GM23338 (cell line): ENCODE measurements at regions not wholly inside any gene's neighbourhood (a gene's known extent, or its start where the extent isn't known, plus 50 kb on each side); places are given as distances from the start of the nearest gene placed in this dataset.

Experiments used
- ATAC-seq: fragments of 200-7000 bp; cut with Tn5 transposase; 3 replicates; pipeline ENCODE4 v1.9.1; 2020
- DNase-seq: peaks from one replicate; pipeline ENCODE4 v3.0.0-alpha.2; 2015; ENCODE audit warnings: low spot score
- H2AFZ ChIP-seq: fragments of 200-600 bp; sonication (generic); 2 replicates; pipeline ENCODE4 v1.8.0; 2016; ENCODE audit warnings: antibody characterized with exemption, mild to moderate bottlenecking, moderate library complexity
- H3F3A ChIP-seq: fragments of 200-600 bp; sonication (generic); replicated peaks from 2 replicates; pipeline ENCODE4 v1.8.0; 2017; ENCODE audit warnings: antibody characterized with exemption, mixed run types, low read depth
- H3K27ac ChIP-seq: fragments of 200-600 bp; sonication (generic); 2 replicates; pipeline ENCODE4 v1.6.1; 2016; ENCODE audit warnings: low read depth
- H3K27me3 ChIP-seq: fragments of 200-600 bp; sonication (generic); 2 replicates; pipeline ENCODE4 v1.8.0; 2016; ENCODE audit warnings: mild to moderate bottlenecking, mixed run types, moderate library complexity; ENCODE audit not compliant: insufficient read depth
- H3K36me3 ChIP-seq: fragments of 200-600 bp; sonication (generic); 2 replicates; pipeline ENCODE4 v1.8.0; 2016; ENCODE audit warnings: mild to moderate bottlenecking; ENCODE audit not compliant: insufficient read depth
- H3K4me1 ChIP-seq: fragments of 200-600 bp; sonication (generic); 2 replicates; pipeline ENCODE4 v1.8.0; 2016; ENCODE audit warnings: mild to moderate bottlenecking, moderate library complexity; ENCODE audit not compliant: insufficient read depth
- H3K4me2 ChIP-seq: fragments of 200-600 bp; sonication (generic); 2 replicates; pipeline ENCODE4 v1.7.1; 2017; ENCODE audit warnings: mixed run types
- H3K4me3 ChIP-seq: fragments of 200-600 bp; sonication (generic); 2 replicates; pipeline ENCODE4 v1.6.1; 2016; ENCODE audit warnings: mixed run types
- H3K79me2 ChIP-seq: fragments of 200-600 bp; sonication (generic); replicated peaks from 2 replicates; pipeline ENCODE4 v1.8.0; 2017; ENCODE audit warnings: mild to moderate bottlenecking; ENCODE audit not compliant: insufficient read depth
- H3K9me2 ChIP-seq: fragments of 200-600 bp; sonication (generic); 2 replicates; pipeline ENCODE4 v1.8.0; 2017; ENCODE audit not compliant: insufficient read depth
- H4K20me1 ChIP-seq: fragments of 200-600 bp; sonication (generic); replicated peaks from 2 replicates; pipeline ENCODE4 v1.8.0; 2017; ENCODE audit warnings: mild to moderate bottlenecking; ENCODE audit not compliant: insufficient read depth
- H3K27ac Mint-ChIP-seq: 2 replicates; pipeline ENCODE4 v1.8.0; 2020; ENCODE audit warnings: inconsistent platforms, mild to moderate bottlenecking, moderate library complexity, mixed read lengths
- H3K27me3 Mint-ChIP-seq: 3 replicates; pipeline ENCODE4 v1.8.0; 2022; ENCODE audit warnings: low read depth, mild to moderate bottlenecking, moderate library complexity, mixed read lengths, inconsistent platforms; ENCODE audit not compliant: insufficient read depth, poor library complexity
- H3K36me3 Mint-ChIP-seq: 3 replicates; pipeline ENCODE4 v1.8.0; 2021; ENCODE audit warnings: low read depth, mild to moderate bottlenecking, inconsistent platforms, moderate library complexity, mixed read lengths
- H3K4me1 Mint-ChIP-seq: 3 replicates; pipeline ENCODE4 v1.8.0; 2020; ENCODE audit warnings: mild to moderate bottlenecking, inconsistent platforms, mixed read lengths
- H3K4me3 Mint-ChIP-seq: 3 replicates; pipeline ENCODE4 v1.8.0; 2021; ENCODE audit warnings: moderate library complexity, mild to moderate bottlenecking, inconsistent platforms, mixed read lengths
- H3K9me3 Mint-ChIP-seq: 3 replicates; pipeline ENCODE4 v1.8.0; 2020; ENCODE audit warnings: moderate library complexity, mild to moderate bottlenecking, inconsistent platforms, mixed read lengths
- CREB1 ChIP-seq: fragments of 250-450 bp; sonication (Bioruptor Pico); IDR thresholded peaks from 2 replicates; pipeline ENCODE4 v1.5.0; 2020; ENCODE audit warnings: low read depth, mild to moderate bottlenecking, moderate library complexity
- CTCF ChIP-seq, 2 experiments: fragments of 200-600 bp in 1 of 2; sonication (generic) in 1 of 2; conservative IDR thresholded peaks; 2 replicates each; pipeline versions ENCODE4 v1.5.1 to v1.6.1; 2016 to 2017; ENCODE audit warnings: antibody characterized with exemption in 2 of 2, low read depth in 2 of 2, mild to moderate bottlenecking in 2 of 2, moderate library complexity in 1 of 2
- ETS1 ChIP-seq: IDR thresholded peaks from 2 replicates; pipeline ENCODE4 v1.6.1; 2016; ENCODE audit warnings: antibody characterized with exemption
- EZH2 ChIP-seq: fragments of 200-600 bp; sonication (generic); IDR thresholded peaks from one replicate; pipeline ENCODE4 v1.8.0; 2017; ENCODE audit warnings: antibody characterized with exemption, mild to moderate bottlenecking, low read depth; ENCODE audit not compliant: unreplicated experiment
- EZH2phosphoT487 ChIP-seq: fragments of 200-600 bp; sonication (generic); IDR thresholded peaks from one replicate; pipeline ENCODE4 v1.8.1; 2018; ENCODE audit warnings: antibody characterized with exemption; ENCODE audit not compliant: unreplicated experiment
- JUNB ChIP-seq: IDR thresholded peaks from one replicate; pipeline ENCODE4 v1.6.1; 2016; ENCODE audit warnings: antibody characterized with exemption; ENCODE audit not compliant: unreplicated experiment
- NANOG ChIP-seq: IDR thresholded peaks from 2 replicates; pipeline ENCODE4 v1.6.1; 2016; ENCODE audit warnings: antibody characterized with exemption, borderline replicate concordance
- POLR2AphosphoS5 ChIP-seq: IDR thresholded peaks from 2 replicates; pipeline ENCODE4 v1.6.1; 2016; ENCODE audit warnings: antibody characterized with exemption, low read depth
- REST ChIP-seq: IDR thresholded peaks from one replicate; pipeline ENCODE4 v1.6.1; 2018; ENCODE audit warnings: antibody characterized with exemption; ENCODE audit not compliant: unreplicated experiment
- STAT1 ChIP-seq: IDR thresholded peaks from one replicate; pipeline ENCODE4 v1.6.1; 2016; ENCODE audit warnings: antibody characterized with exemption; ENCODE audit not compliant: unreplicated experiment
- ZNF114 ChIP-seq: fragments of 250-450 bp; sonication (Bioruptor Pico); IDR thresholded peaks from 2 replicates; pipeline ENCODE4 v1.5.0; 2020; ENCODE audit warnings: mild to moderate bottlenecking, moderate library complexity
- ZNF331 ChIP-seq: fragments of 250-450 bp; sonication (Bioruptor Pico); IDR thresholded peaks from 2 replicates; pipeline ENCODE4 v1.5.0; 2020; ENCODE audit warnings: low read depth, mild to moderate bottlenecking, moderate library complexity
- ZNF462 ChIP-seq: fragments of 250-450 bp; sonication (Bioruptor Pico); IDR thresholded peaks from 2 replicates; pipeline ENCODE4 v1.5.0; 2020; ENCODE audit warnings: mild to moderate bottlenecking, moderate library complexity

GRCh38 chr2:192381082-192381481, 186.3 kb upstream of the TMEFF2 start (continued):
- TF ChIP-seq ZNF114 (CRISPR knock-in tag) (no peak), STAT1 (no peak), NANOG (no peak)

GRCh38 chr2:192379736-192380135, 185.0 kb upstream of the TMEFF2 start:
- no peaks in the 10 kb centered on the region for H3K27me3 ChIP-seq
- H4K20me1 ChIP-seq: no peaks in the 10 kb centered on the region; the same call in 1 of the 2 replicates
- H3K4me1 ChIP-seq: no peaks in the 10 kb centered on the region; the same call in 1 of the 2 replicates
- Mint-ChIP-seq H3K27me3 (no peaks in the 10 kb centered on the region), H3K27ac (no peak overlapping the region), H3K4me3 (no peak overlapping the region), H3K36me3 (peaks cover 2% of the 10 kb centered on the region; the same call in 1 of the 3 replicates), H3K9me3 (peaks cover 8% of the 10 kb centered on the region; the same call in 2 of the 3 replicates), H3K4me1 (peaks cover 12% of the 10 kb centered on the region; the same call in 2 of the 3 replicates)
- ATAC-seq: no peak
- no peak overlapping the region for H3K4me3 ChIP-seq
- H3K36me3 ChIP-seq: no peaks in the 10 kb centered on the region; the same call in 1 of the 2 replicates
- H3K4me2 ChIP-seq: no peak overlapping the region
- no peak for DNase-seq
- no peak for TF ChIP-seq ZNF114 (CRISPR knock-in tag)
- TF ChIP-seq CREB1 (CRISPR knock-in tag): no peak
- no peak for TF ChIP-seq STAT1
- no peak for TF ChIP-seq POLR2AphosphoS5
- no peak for TF ChIP-seq CTCF (conservative IDR thresholded peaks at IDR 0.05; ENCODE audit: low read depth in 2 of 2)
- TF ChIP-seq REST: no peak
- TF ChIP-seq NANOG: no peak
- no peak for TF ChIP-seq ETS1
- no peak for TF ChIP-seq ZNF462 (CRISPR knock-in tag)
- no peak for TF ChIP-seq EZH2
- TF ChIP-seq ZNF331 (CRISPR knock-in tag): no peak
- TF ChIP-seq EZH2phosphoT487: no peak
- no peak for TF ChIP-seq JUNB
- no peaks in the 10 kb centered on the region for H3K79me2 ChIP-seq
- no peaks in the 10 kb centered on the region for H3F3A ChIP-seq
- no peak overlapping the region for H3K27ac ChIP-seq
- no peak overlapping the region for H2AFZ ChIP-seq
- H3K9me2 ChIP-seq: no peaks in the 10 kb centered on the region
